Psoas muscle (tissue), 7 donors: ENCODE measurements at regions not wholly inside any gene's neighbourhood (a gene's known extent, or its start where the extent isn't known, plus 50 kb on each side); places are given as distances from the start of the nearest gene placed in this dataset.

ENCODE experiments used
- ATAC-seq, 4 donors: fragments of 200-7000 bp; cut with Tn5 transposase; one replicate each; pipeline ENCODE4 v1.9.1; 2020; ENCODE audit warnings: moderate library complexity in 3 of 4, mild to moderate bottlenecking in 2 of 4
- DNase-seq, 2 donors: peaks; one replicate each; pipeline ENCODE4 v3.0.0-alpha.2; 2020
- H3K27ac ChIP-seq: fragments of 200-600 bp; one replicate; pipeline ENCODE4 v1.8.0; 2022
- H3K27me3 ChIP-seq, 3 donors: fragments of 200-600 bp in 1 of 3; one replicate each; pipeline versions ENCODE4 v1.6.1 to v1.8.0; 2013 to 2022; ENCODE audit warnings: low read length in 2 of 3, mild to moderate bottlenecking in 2 of 3, moderate library complexity in 1 of 3; ENCODE audit not compliant: insufficient read depth in 3 of 3
- H3K36me3 ChIP-seq, 2 donors: fragments of 200-600 bp in 1 of 2; one replicate each; pipeline versions ENCODE4 v1.6.1 to v1.8.0; 2013 to 2022; ENCODE audit warnings: low read depth in 1 of 2, mild to moderate bottlenecking in 1 of 2, moderate library complexity in 1 of 2; ENCODE audit not compliant: insufficient read depth in 1 of 2
- H3K4me1 ChIP-seq: fragments of 200-600 bp; one replicate; pipeline ENCODE4 v1.8.0; 2022
- H3K4me3 ChIP-seq: fragments of 200-600 bp; one replicate; pipeline ENCODE4 v1.8.0; 2022; ENCODE audit warnings: mild to moderate bottlenecking
- H3K9me3 ChIP-seq: fragments of 200-600 bp; one replicate; pipeline ENCODE4 v1.8.0; 2022
- WGBS, 3 donors: extraction: QIAGEN DNeasy Blood & Tissue Kit; methylation state at CpG; one replicate each; pipeline versions ENCODE4 v1.1.6 to v1.1.7; 2013; 5-methylcytosine and 5-hydroxymethylcytosine counted together
- intact Hi-C, 2 donors: fragments of 100-400 bp; cut with DNase I; formaldehyde crosslinking; loops; one replicate each; pipeline versions ENCODE4 v1.11.0 to v1.14.2; 2022
- TF ChIP-seq, protein P1 (sequence below): fragments of 200-600 bp; IDR thresholded peaks from one replicate; pipeline ENCODE4 v1.8.0; 2022; ENCODE audit warnings: antibody characterized with exemption
- donor health status: healthy with polysubstance abuse.
- donor health status: DM: no; HTN: no; CAD: no; lungs with moderate emphysema.
- donor health status: Bipolar disorder and iron deficiency.
- donor health status: healthy.
- donor health status: DM: yes; HTN: yes; CAD: no.
- donor health status: DM: no; HTN: no; CAD: no.
- donor health status: DM: yes; HTN: yes; CAD: no.

DNA sequence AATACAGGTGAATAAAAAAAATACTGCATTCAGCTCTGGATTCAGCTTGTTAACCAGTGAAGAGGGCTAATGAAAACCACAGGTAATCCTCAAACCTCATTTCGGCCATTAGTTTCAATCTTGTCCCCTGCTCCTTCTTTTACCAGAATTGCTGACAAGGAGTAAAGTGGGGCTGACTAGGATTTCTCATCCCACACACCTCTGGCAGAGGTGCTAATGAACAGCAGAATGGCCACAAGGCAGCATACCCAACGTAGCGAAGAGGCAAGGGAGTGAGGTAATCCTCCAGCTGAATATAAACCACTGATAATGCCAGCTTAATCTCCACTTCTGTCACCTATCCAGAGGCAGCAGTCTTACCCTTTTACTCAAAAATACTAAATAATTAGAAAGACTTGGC, 248.8 kb upstream of the CDIN1 start:
- TF ChIP-seq, protein P1, sequence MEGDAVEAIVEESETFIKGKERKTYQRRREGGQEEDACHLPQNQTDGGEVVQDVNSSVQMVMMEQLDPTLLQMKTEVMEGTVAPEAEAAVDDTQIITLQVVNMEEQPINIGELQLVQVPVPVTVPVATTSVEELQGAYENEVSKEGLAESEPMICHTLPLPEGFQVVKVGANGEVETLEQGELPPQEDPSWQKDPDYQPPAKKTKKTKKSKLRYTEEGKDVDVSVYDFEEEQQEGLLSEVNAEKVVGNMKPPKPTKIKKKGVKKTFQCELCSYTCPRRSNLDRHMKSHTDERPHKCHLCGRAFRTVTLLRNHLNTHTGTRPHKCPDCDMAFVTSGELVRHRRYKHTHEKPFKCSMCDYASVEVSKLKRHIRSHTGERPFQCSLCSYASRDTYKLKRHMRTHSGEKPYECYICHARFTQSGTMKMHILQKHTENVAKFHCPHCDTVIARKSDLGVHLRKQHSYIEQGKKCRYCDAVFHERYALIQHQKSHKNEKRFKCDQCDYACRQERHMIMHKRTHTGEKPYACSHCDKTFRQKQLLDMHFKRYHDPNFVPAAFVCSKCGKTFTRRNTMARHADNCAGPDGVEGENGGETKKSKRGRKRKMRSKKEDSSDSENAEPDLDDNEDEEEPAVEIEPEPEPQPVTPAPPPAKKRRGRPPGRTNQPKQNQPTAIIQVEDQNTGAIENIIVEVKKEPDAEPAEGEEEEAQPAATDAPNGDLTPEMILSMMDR: no peak
- DNase-seq (no peak), ATAC-seq (no peak)
- WGBS, 3 donors: 65 to 75% (median 67%) methylated on average over 3 of the region's 3 CpGs
- H3K27ac ChIP-seq: no peak overlapping the region
- no peaks in the 10 kb centered on the region for H3K4me1 ChIP-seq
- no peaks in the 10 kb centered on the region for H3K9me3 ChIP-seq
- H3K4me3 ChIP-seq: no peak overlapping the region
- intact Hi-C loops: no loop called here
- H3K27me3 ChIP-seq: no peaks in the 10 kb centered on the region
- H3K36me3 ChIP-seq: no peaks in the 10 kb centered on the region

DNA sequence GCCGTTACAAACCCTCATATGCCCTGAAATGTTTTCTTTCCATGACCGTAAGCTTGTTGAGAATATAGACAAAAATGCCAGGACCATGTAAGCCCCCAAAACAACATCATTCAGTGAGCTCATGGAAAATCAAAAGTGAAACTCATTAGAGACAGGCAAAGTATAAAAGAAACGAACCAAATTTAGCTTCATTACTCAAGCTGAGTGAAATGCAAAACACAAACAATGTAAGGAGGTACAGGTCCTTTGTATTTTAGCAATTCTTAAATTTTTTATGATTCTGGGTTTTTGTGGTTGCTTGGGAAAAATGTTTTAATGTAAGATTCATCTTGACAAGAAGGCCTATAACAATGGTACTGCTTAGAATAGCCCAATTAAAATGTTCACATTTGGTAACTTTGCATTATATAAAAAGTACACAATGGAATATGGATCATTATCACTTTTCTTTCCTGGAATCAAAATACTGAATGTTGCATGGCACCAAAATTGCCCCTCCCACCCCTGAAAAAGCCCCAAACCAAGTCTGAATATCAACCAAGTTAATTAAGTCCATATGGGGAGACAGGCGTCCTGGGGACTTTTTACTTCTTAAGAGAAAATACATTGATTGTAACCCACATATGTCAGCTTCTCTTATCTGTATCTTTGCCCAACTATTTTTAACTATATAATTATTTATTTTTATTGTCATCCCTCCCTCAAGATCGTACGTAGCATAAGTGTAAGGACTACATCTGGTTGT, 247.7 kb upstream of the CDIN1 start:
- TF ChIP-seq, protein P1: no peak
- H3K9me3 ChIP-seq: no peaks in the 10 kb centered on the region
- DNase-seq (no peak), ATAC-seq (no peak)
- H3K4me1 ChIP-seq: no peaks in the 10 kb centered on the region
- H3K27me3 ChIP-seq: no peaks in the 10 kb centered on the region
- no peak overlapping the region for H3K27ac ChIP-seq
- H3K4me3 ChIP-seq: no peak overlapping the region
- H3K36me3 ChIP-seq: no peaks in the 10 kb centered on the region
- 64 to 77% (median 71%) methylated on average over 6 of the region's 6 CpGs for WGBS, 3 donors
- intact Hi-C loops: no loop called here

DNA sequence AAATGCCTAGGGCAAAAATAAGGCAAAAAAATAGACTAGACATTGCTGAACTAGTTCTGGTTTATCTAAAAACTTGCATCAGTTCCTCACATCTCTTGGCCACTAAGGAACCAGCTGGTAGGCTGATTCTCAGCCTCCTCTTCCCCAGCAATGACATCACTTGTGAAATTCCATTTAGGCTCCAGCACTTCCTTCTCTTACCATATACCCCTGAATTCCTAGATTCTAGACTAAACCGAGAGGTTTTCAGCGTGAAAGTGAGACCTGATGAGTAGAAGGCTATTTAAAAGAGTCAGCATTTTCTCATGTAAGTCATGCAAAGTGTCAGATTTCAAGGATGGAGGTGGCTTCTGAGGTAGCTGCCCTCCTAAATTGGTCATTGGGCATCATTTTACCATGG, 247.1 kb upstream of the CDIN1 start:
- H3K36me3 ChIP-seq: no peaks in the 10 kb centered on the region
- ATAC-seq (no peak), DNase-seq (no peak)
- H3K4me1 ChIP-seq: no peaks in the 10 kb centered on the region
- WGBS, 3 donors: 38 to 59% (median 55%) methylated on average over 2 of the region's 2 CpGs
- intact Hi-C loops: no loop called here
- H3K4me3 ChIP-seq: no peak overlapping the region
- TF ChIP-seq, protein P1: no peak
- H3K9me3 ChIP-seq: no peaks in the 10 kb centered on the region
- no peaks in the 10 kb centered on the region for H3K27me3 ChIP-seq
- H3K27ac ChIP-seq: no peak overlapping the region

DNA sequence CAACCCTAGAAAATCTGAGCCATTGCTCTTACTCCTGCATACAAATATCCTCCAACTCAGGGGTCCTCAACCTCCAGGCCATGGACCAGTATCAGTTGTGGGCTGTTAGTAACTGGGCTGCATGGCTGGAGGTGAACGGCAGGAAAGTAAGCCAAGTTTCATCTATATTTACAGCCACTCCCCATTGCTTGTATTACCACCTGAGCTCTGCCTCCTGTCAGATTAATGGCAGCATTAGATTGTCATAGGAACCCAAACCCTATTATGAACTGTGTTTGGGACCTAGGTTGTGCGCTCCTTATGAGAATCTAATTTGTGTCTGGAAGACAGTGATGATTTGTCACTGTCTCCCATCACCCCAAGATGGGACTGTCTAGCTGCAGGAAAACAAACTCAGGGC, 246.5 kb upstream of the CDIN1 start:
- ATAC-seq: no peak
- no peak overlapping the region for H3K27ac ChIP-seq
- no peaks in the 10 kb centered on the region for H3K4me1 ChIP-seq
- H3K27me3 ChIP-seq: no peaks in the 10 kb centered on the region
- 80 to 91% (median 89%) methylated on average over 2 of the region's 2 CpGs for WGBS, 3 donors
- no peaks in the 10 kb centered on the region for H3K36me3 ChIP-seq
- DNase-seq: no peak
- TF ChIP-seq, protein P1: no peak
- no peaks in the 10 kb centered on the region for H3K9me3 ChIP-seq
- intact Hi-C loops: no loop called here
- H3K4me3 ChIP-seq: no peak overlapping the region

DNA sequence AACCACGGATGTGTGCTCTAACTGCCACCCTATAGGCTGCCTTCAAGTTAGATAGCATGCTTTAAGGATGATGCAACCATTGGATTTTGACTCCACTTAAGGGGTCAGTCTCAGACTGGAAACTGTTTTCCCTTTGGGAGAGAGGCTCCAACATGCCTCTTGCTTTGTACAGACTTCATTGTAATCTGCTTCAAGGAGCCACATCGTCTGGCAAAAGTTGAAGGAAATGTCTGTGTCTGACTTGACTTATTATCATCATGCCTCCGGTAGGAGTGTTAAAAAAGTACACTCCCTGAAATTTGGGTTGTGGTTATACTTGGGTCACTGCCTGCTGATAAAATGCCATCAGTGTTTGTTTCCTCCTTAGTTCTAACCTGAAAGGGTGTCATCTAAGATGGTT, 245.4 kb upstream of the CDIN1 start:
- no peaks in the 10 kb centered on the region for H3K27me3 ChIP-seq
- TF ChIP-seq, protein P1: no peak
- no peaks in the 10 kb centered on the region for H3K36me3 ChIP-seq
- H3K4me3 ChIP-seq: no peak overlapping the region
- intact Hi-C loops: no loop called here
- 26 to 39% (median 27%) methylated on average over 3 of the region's 3 CpGs for WGBS, 3 donors
- H3K27ac ChIP-seq: no peak overlapping the region
- H3K9me3 ChIP-seq: no peaks in the 10 kb centered on the region
- ATAC-seq: no peak
- DNase-seq: no peak
- no peaks in the 10 kb centered on the region for H3K4me1 ChIP-seq
